Colon (tissue), 2 donors: ENCODE measurements at regions not wholly inside any gene's neighbourhood (a gene's known extent, or its start where the extent isn't known, plus 50 kb on each side); places are given as distances from the start of the nearest gene placed in this dataset.
"Not testable (repeated sequence)": the region's sequence is repeated elsewhere in the genome, so short reads cannot be mapped to it uniquely, and the experiment has no call there.

Experiments
- FAIRE-seq: peaks from 2 replicates; lab custom pipeline; 2012; peaks lifted over from hg19 to GRCh38; lab: Jason Lieb, UNC
- donor health status: control.
- donor health status: control.

- FAIRE-seq, result no peak
Measured at GRCh38 chr13:71214357-71214756, 652.6 kb downstream of the DACH1 start.

GRCh38 chr13:71213252-71213821 lies 653.7 kb downstream of the DACH1 start:
- FAIRE-seq, result no peak

- FAIRE-seq, result no peak
Measured at GRCh38 chr13:71210861-71211260, 656.1 kb downstream of the DACH1 start.

- no peak for FAIRE-seq
Measured at GRCh38 chr13:71209217-71209616, 657.8 kb downstream of the DACH1 start.

GRCh38 chr13:71184583-71184982 lies 682.4 kb downstream of the DACH1 start:
- FAIRE-seq, result not testable (repeated sequence)

- FAIRE-seq, result not testable (repeated sequence)
Measured at GRCh38 chr13:71183352-71183751, 683.7 kb downstream of the DACH1 start.

- no peak for FAIRE-seq
Measured at GRCh38 chr13:71171740-71172139, 695.3 kb downstream of the DACH1 start.

- no peak for FAIRE-seq
Measured at GRCh38 chr13:71169180-71169579, 697.8 kb downstream of the DACH1 start.

- no peak for FAIRE-seq
Measured at GRCh38 chr13:71156550-71156949, 710.5 kb downstream of the DACH1 start.

- no peak for FAIRE-seq
Measured at GRCh38 chr13:71149498-71150363, 717.3 kb downstream of the DACH1 start.

- FAIRE-seq, result no peak
Measured at GRCh38 chr13:71149046-71149445, 718.0 kb downstream of the DACH1 start.

- FAIRE-seq, result no peak
Measured at GRCh38 chr13:71148396-71148795, 718.6 kb downstream of the DACH1 start.

GRCh38 chr13:71144883-71145282 lies 722.1 kb downstream of the DACH1 start:
- no peak for FAIRE-seq

- no peak for FAIRE-seq
Measured at GRCh38 chr13:71137101-71137500, 729.9 kb downstream of the DACH1 start.

GRCh38 chr13:71124230-71124629 lies 742.8 kb downstream of the DACH1 start:
- FAIRE-seq, result no peak

- FAIRE-seq, result no peak
Measured at GRCh38 chr13:71118779-71119364, 748.1 kb downstream of the DACH1 start.

- peak; percentile 21 for FAIRE-seq
Measured at GRCh38 chr13:71117920-71118319, 749.1 kb downstream of the DACH1 start.

- no peak for FAIRE-seq
Measured at GRCh38 chr13:71115301-71115700, 751.7 kb downstream of the DACH1 start.

- FAIRE-seq, result no peak
Measured at GRCh38 chr13:71096421-71096820, 770.6 kb downstream of the DACH1 start.

- no peak for FAIRE-seq
Measured at GRCh38 chr13:71090990-71091389, 776.0 kb downstream of the DACH1 start.

- no peak for FAIRE-seq
Measured at GRCh38 chr13:71089056-71089455, 777.9 kb downstream of the DACH1 start.

GRCh38 chr13:71087432-71087831 lies 779.6 kb downstream of the DACH1 start:
- no peak for FAIRE-seq

GRCh38 chr13:71087006-71087405 lies 780.0 kb downstream of the DACH1 start:
- FAIRE-seq, result no peak
